ENCODE measurements at regions not wholly inside any gene's neighbourhood (a gene's known extent, or its start where the extent isn't known, plus 50 kb on each side); places are given as distances from the start of the nearest gene placed in this dataset.
"Not testable (repeated sequence)": the region's sequence is repeated elsewhere in the genome, so short reads cannot be mapped to it uniquely, and the experiment has no call there.

GRCh38 chr9:81811688-81812087, 116.5 kb upstream of the SPATA31D4 start:
- H3K27ac ChIP-seq (ENCODE audit: low read depth, low read length); H3K9me3 ChIP-seq (ENCODE audit: control insufficient read depth, insufficient read depth, low read depth, low read length); H3K27me3 ChIP-seq (ENCODE audit: control insufficient read depth, insufficient read depth, low read length); H3K4me3 ChIP-seq (ENCODE audit: low read depth, low read length); H3K9ac ChIP-seq (ENCODE audit: low read length); H3K36me3 ChIP-seq (ENCODE audit: control insufficient read depth, insufficient read depth, low read length): not testable (repeated sequence)
- H3K4me1 ChIP-seq (ENCODE audit: control insufficient read depth, insufficient read depth, low read length), result peaks cover 16% of the 10 kb centered on the region

GRCh38 chr9:81814401-81814793, 113.8 kb upstream of the SPATA31D4 start:
- Histone ChIP-seq H3K9me3 (ENCODE audit: control insufficient read depth, insufficient read depth, low read depth, low read length) (no peaks in the 10 kb centered on the region), H3K4me1 (ENCODE audit: control insufficient read depth, insufficient read depth, low read length) (peaks cover 30% of the 10 kb centered on the region), H3K9ac (ENCODE audit: low read length) (no peak overlapping the region), H3K36me3 (ENCODE audit: control insufficient read depth, insufficient read depth, low read length) (no peaks in the 10 kb centered on the region), H3K27me3 (ENCODE audit: control insufficient read depth, insufficient read depth, low read length) (no peaks in the 10 kb centered on the region), H3K4me3 (ENCODE audit: low read depth, low read length) (no peak overlapping the region), H3K27ac (ENCODE audit: low read depth, low read length) (no peak overlapping the region)

GRCh38 chr9:81814794-81815464, 113.3 kb upstream of the SPATA31D4 start:
- Histone ChIP-seq H3K4me1 (ENCODE audit: control insufficient read depth, insufficient read depth, low read length) (peaks cover 35% of the 10 kb centered on the region), H3K9ac (ENCODE audit: low read length) (no peak overlapping the region), H3K36me3 (ENCODE audit: control insufficient read depth, insufficient read depth, low read length) (no peaks in the 10 kb centered on the region), H3K27ac (ENCODE audit: low read depth, low read length) (no peak overlapping the region), H3K4me3 (ENCODE audit: low read depth, low read length) (no peak overlapping the region), H3K27me3 (ENCODE audit: control insufficient read depth, insufficient read depth, low read length) (no peaks in the 10 kb centered on the region), H3K9me3 (ENCODE audit: control insufficient read depth, insufficient read depth, low read depth, low read length) (no peaks in the 10 kb centered on the region)

- Histone ChIP-seq H3K36me3 (ENCODE audit: control insufficient read depth, insufficient read depth, low read length) (no peaks in the 10 kb centered on the region), H3K27ac (ENCODE audit: low read depth, low read length) (no peak overlapping the region), H3K4me3 (ENCODE audit: low read depth, low read length) (no peak overlapping the region), H3K9ac (ENCODE audit: low read length) (no peak overlapping the region), H3K4me1 (ENCODE audit: control insufficient read depth, insufficient read depth, low read length) (peaks cover 44% of the 10 kb centered on the region), H3K27me3 (ENCODE audit: control insufficient read depth, insufficient read depth, low read length) (no peaks in the 10 kb centered on the region), H3K9me3 (ENCODE audit: control insufficient read depth, insufficient read depth, low read depth, low read length) (no peaks in the 10 kb centered on the region)
Observed at GRCh38 chr9:81815781-81816180, 112.4 kb upstream of the SPATA31D4 start.

GRCh38 chr9:81819155-81819554, 109.1 kb upstream of the SPATA31D4 start:
- no peak overlapping the region for H3K27ac ChIP-seq (ENCODE audit: low read depth, low read length)
- H3K4me3 ChIP-seq (ENCODE audit: low read depth, low read length), result no peak overlapping the region
- no peaks in the 10 kb centered on the region for H3K36me3 ChIP-seq (ENCODE audit: control insufficient read depth, insufficient read depth, low read length)
- H3K27me3 ChIP-seq (ENCODE audit: control insufficient read depth, insufficient read depth, low read length), result no peaks in the 10 kb centered on the region
- H3K4me1 ChIP-seq (ENCODE audit: control insufficient read depth, insufficient read depth, low read length), result peaks cover 51% of the 10 kb centered on the region
- H3K9me3 ChIP-seq (ENCODE audit: control insufficient read depth, insufficient read depth, low read depth, low read length), result no peaks in the 10 kb centered on the region
- no peak overlapping the region for H3K9ac ChIP-seq (ENCODE audit: low read length)

GRCh38 chr9:81819859-81820546, 108.2 kb upstream of the SPATA31D4 start:
- Histone ChIP-seq H3K4me1 (ENCODE audit: control insufficient read depth, insufficient read depth, low read length) (peaks cover 43% of the 10 kb centered on the region), H3K27me3 (ENCODE audit: control insufficient read depth, insufficient read depth, low read length) (no peaks in the 10 kb centered on the region), H3K27ac (ENCODE audit: low read depth, low read length) (no peak overlapping the region), H3K36me3 (ENCODE audit: control insufficient read depth, insufficient read depth, low read length) (no peaks in the 10 kb centered on the region), H3K4me3 (ENCODE audit: low read depth, low read length) (peak overlapping the region; percentile 35; the same call in 1 of the 2 replicates), H3K9ac (ENCODE audit: low read length) (no peak overlapping the region), H3K9me3 (ENCODE audit: control insufficient read depth, insufficient read depth, low read depth, low read length) (no peaks in the 10 kb centered on the region)

GRCh38 chr9:81822301-81822865, 105.8 kb upstream of the SPATA31D4 start:
- Histone ChIP-seq H3K27ac (ENCODE audit: low read depth, low read length) (no peak overlapping the region), H3K9me3 (ENCODE audit: control insufficient read depth, insufficient read depth, low read depth, low read length) (no peaks in the 10 kb centered on the region), H3K4me3 (ENCODE audit: low read depth, low read length) (no peak overlapping the region), H3K9ac (ENCODE audit: low read length) (no peak overlapping the region), H3K27me3 (ENCODE audit: control insufficient read depth, insufficient read depth, low read length) (no peaks in the 10 kb centered on the region), H3K4me1 (ENCODE audit: control insufficient read depth, insufficient read depth, low read length) (peaks cover 54% of the 10 kb centered on the region), H3K36me3 (ENCODE audit: control insufficient read depth, insufficient read depth, low read length) (no peaks in the 10 kb centered on the region)

- Histone ChIP-seq H3K4me1 (ENCODE audit: control insufficient read depth, insufficient read depth, low read length) (peaks cover 58% of the 10 kb centered on the region), H3K27me3 (ENCODE audit: control insufficient read depth, insufficient read depth, low read length) (no peaks in the 10 kb centered on the region), H3K27ac (ENCODE audit: low read depth, low read length) (no peak overlapping the region), H3K36me3 (ENCODE audit: control insufficient read depth, insufficient read depth, low read length) (no peaks in the 10 kb centered on the region), H3K9ac (ENCODE audit: low read length) (no peak overlapping the region), H3K4me3 (ENCODE audit: low read depth, low read length) (no peak overlapping the region), H3K9me3 (ENCODE audit: control insufficient read depth, insufficient read depth, low read depth, low read length) (no peaks in the 10 kb centered on the region)
Observed at GRCh38 chr9:81822967-81823366, 105.3 kb upstream of the SPATA31D4 start.

GRCh38 chr9:81823672-81824554, 104.3 kb upstream of the SPATA31D4 start:
- no peak overlapping the region for H3K4me3 ChIP-seq (ENCODE audit: low read depth, low read length)
- no peak overlapping the region for H3K27ac ChIP-seq (ENCODE audit: low read depth, low read length)
- peaks cover 56% of the 10 kb centered on the region for H3K4me1 ChIP-seq (ENCODE audit: control insufficient read depth, insufficient read depth, low read length)

GRCh38 chr9:81824802-81825730, 103.2 kb upstream of the SPATA31D4 start:
- H3K4me1 ChIP-seq (ENCODE audit: control insufficient read depth, insufficient read depth, low read length), result peaks cover 52% of the 10 kb centered on the region
- H3K27ac ChIP-seq (ENCODE audit: low read depth, low read length), result no peak overlapping the region
- no peak overlapping the region for H3K4me3 ChIP-seq (ENCODE audit: low read depth, low read length)
- no peaks in the 10 kb centered on the region for H3K36me3 ChIP-seq (ENCODE audit: control insufficient read depth, insufficient read depth, low read length)
- H3K9ac ChIP-seq (ENCODE audit: low read length), result no peak overlapping the region
- H3K27me3 ChIP-seq (ENCODE audit: control insufficient read depth, insufficient read depth, low read length), result no peaks in the 10 kb centered on the region
- no peaks in the 10 kb centered on the region for H3K9me3 ChIP-seq (ENCODE audit: control insufficient read depth, insufficient read depth, low read depth, low read length)

More at GRCh38 chr9:81823672-81824554, 104.3 kb upstream of the SPATA31D4 start:
- no peaks in the 10 kb centered on the region for H3K36me3 ChIP-seq (ENCODE audit: control insufficient read depth, insufficient read depth, low read length)
- H3K9me3 ChIP-seq (ENCODE audit: control insufficient read depth, insufficient read depth, low read depth, low read length), result no peaks in the 10 kb centered on the region
- no peak overlapping the region for H3K9ac ChIP-seq (ENCODE audit: low read length)
- H3K27me3 ChIP-seq (ENCODE audit: control insufficient read depth, insufficient read depth, low read length), result no peaks in the 10 kb centered on the region
